WTC11 (cell line): ENCODE measurements at regions not wholly inside any gene's neighbourhood (a gene's known extent, or its start where the extent isn't known, plus 50 kb on each side); places are given as distances from the start of the nearest gene placed in this dataset.

Source experiments
- ATAC-seq: fragments of 200-7000 bp; cut with Tn5 transposase; 2 replicates; pipeline ENCODE4 v1.10.0; 2021; ENCODE audit warnings: mild to moderate bottlenecking, moderate library complexity
- CTCF ChIA-PET: fragments of 300-600 bp; sonication (Branson Sonifier 250); formaldehyde crosslinking; loops from one replicate; lab custom pipeline; 2021; ENCODE audit warnings: antibody characterized with exemption; lab: Charles Lee
- POLR2A ChIA-PET: fragments of 350-600 bp; sonication (Branson Sonifier 250); formaldehyde crosslinking; loops from one replicate; lab custom pipeline; 2021; ENCODE audit warnings: antibody characterized with exemption; lab: Charles Lee
- DNase-seq: peaks from one replicate; pipeline ENCODE4 v3.0.0; 2021; ENCODE audit warnings: low spot score
- H3K27ac Mint-ChIP-seq: 2 replicates; pipeline ENCODE4 v1.8.0; 2021; ENCODE audit warnings: mixed read lengths
- H3K27me3 Mint-ChIP-seq: 2 replicates; pipeline ENCODE4 v1.8.0; 2021; ENCODE audit warnings: low read depth, mild to moderate bottlenecking, moderate library complexity, mixed read lengths
- H3K36me3 Mint-ChIP-seq: 2 replicates; pipeline ENCODE4 v1.8.0; 2021; ENCODE audit warnings: mixed read lengths
- H3K4me1 Mint-ChIP-seq: 2 replicates; pipeline ENCODE4 v1.8.0; 2022; ENCODE audit warnings: mixed read lengths
- H3K4me3 Mint-ChIP-seq: 2 replicates; pipeline ENCODE4 v1.8.0; 2021; ENCODE audit warnings: mild to moderate bottlenecking, moderate library complexity, mixed read lengths
- H3K9me3 Mint-ChIP-seq: 2 replicates; pipeline ENCODE4 v1.8.0; 2021; ENCODE audit warnings: mixed read lengths
- ARID4B ChIP-seq: sonication (generic); formaldehyde crosslinking; IDR thresholded peaks from 2 replicates; pipeline ENCODE4 v1.8.0; 2023; ENCODE audit warnings: missing genetic modification reagents, mild to moderate bottlenecking, borderline replicate concordance
- ATF3 ChIP-seq: sonication (generic); formaldehyde crosslinking; conservative IDR thresholded peaks from 2 replicates; pipeline ENCODE4 v1.8.1; 2022; ENCODE audit warnings: mild to moderate bottlenecking, missing genetic modification reagents
- ATF6 ChIP-seq: sonication (generic); formaldehyde crosslinking; IDR thresholded peaks from 2 replicates; pipeline ENCODE4 v1.8.1; 2023; ENCODE audit warnings: mild to moderate bottlenecking, missing genetic modification reagents
- CREB1 ChIP-seq: sonication (generic); formaldehyde crosslinking; IDR thresholded peaks from 2 replicates; pipeline ENCODE4 v1.8.0; 2023; ENCODE audit warnings: mild to moderate bottlenecking, missing genetic modification reagents
- ERG ChIP-seq: fragments of 250-450 bp; sonication (Bioruptor Pico); IDR thresholded peaks from 2 replicates; pipeline ENCODE4 v1.8.0; 2021; ENCODE audit warnings: mild to moderate bottlenecking
- HMGXB4 ChIP-seq: sonication (generic); formaldehyde crosslinking; IDR thresholded peaks from 2 replicates; pipeline ENCODE4 v1.8.1; 2023; ENCODE audit warnings: mild to moderate bottlenecking, moderate library complexity, missing genetic modification reagents
- IRF2 ChIP-seq: sonication (generic); formaldehyde crosslinking; IDR thresholded peaks from 2 replicates; pipeline ENCODE4 v1.8.0; 2022; ENCODE audit warnings: low read depth, missing genetic modification reagents, borderline replicate concordance
- JUN ChIP-seq: sonication (generic); formaldehyde crosslinking; IDR thresholded peaks from 2 replicates; pipeline ENCODE4 v1.8.0; 2023; ENCODE audit warnings: mild to moderate bottlenecking, missing genetic modification reagents
- ZNF281 ChIP-seq: sonication (generic); formaldehyde crosslinking; IDR thresholded peaks from 2 replicates; pipeline ENCODE4 v1.8.0; 2023; ENCODE audit warnings: mild to moderate bottlenecking, missing genetic modification reagents
- ZNF416 ChIP-seq: fragments of 250-450 bp; sonication (Bioruptor Pico); IDR thresholded peaks from 2 replicates; pipeline ENCODE4 v1.9.0; 2021; ENCODE audit warnings: mild to moderate bottlenecking, inconsistent platforms
- ZSCAN18 ChIP-seq: fragments of 250-450 bp; sonication (Bioruptor Pico); IDR thresholded peaks from 2 replicates; pipeline ENCODE4 v2.1.2; 2022; ENCODE audit warnings: mild to moderate bottlenecking, moderate library complexity

- Mint-ChIP-seq H3K27ac (no peak overlapping the region), H3K9me3 (no peaks in the 10 kb centered on the region), H3K36me3 (no peaks in the 10 kb centered on the region), H3K4me3 (no peak overlapping the region)
- TF ChIP-seq CREB1 (CRISPR knock-in tag) (no peak), ARID4B (CRISPR knock-in tag) (no peak), ATF3 (CRISPR knock-in tag) (no peak), JUN (no peak), ATF6 (CRISPR knock-in tag) (no peak), HMGXB4 (CRISPR knock-in tag) (no peak), IRF2 (CRISPR knock-in tag) (no peak), ZNF416 (CRISPR knock-in tag) (no peak), ZNF281 (CRISPR knock-in tag) (no peak), ERG (CRISPR knock-in tag) (no peak), ZSCAN18 (CRISPR knock-in tag) (no peak)
- TF ChIP-seq, all 79 proteins: peak for 0
- ChIA-PET CTCF (no interaction called here), POLR2A (no interaction called here)
- no peak for DNase-seq
- Mint-ChIP-seq H3K27me3 (no peaks in the 10 kb centered on the region), H3K4me1 (no peaks in the 10 kb centered on the region)
- ATAC-seq, result no peak
Observed at GRCh38 chrX:127313635-127314034, 494.1 kb downstream of the PRR32 start.
